Mesenteric fat pad (tissue), 1 donor: ENCODE measurements at regions not wholly inside any gene's neighbourhood (a gene's known extent, or its start where the extent isn't known, plus 50 kb on each side); places are given as distances from the start of the nearest gene placed in this dataset.
"Not testable (repeated sequence)": the region's sequence is repeated elsewhere in the genome, so short reads cannot be mapped to it uniquely, and the experiment has no call there.

Source experiments
- DNase-seq: peaks from one replicate; pipeline ENCODE4 v3.0.0-alpha.2; 2020; ENCODE audit warnings: low spot score
- donor health status: DM: yes; HTN: yes; CAD: no.

DNA sequence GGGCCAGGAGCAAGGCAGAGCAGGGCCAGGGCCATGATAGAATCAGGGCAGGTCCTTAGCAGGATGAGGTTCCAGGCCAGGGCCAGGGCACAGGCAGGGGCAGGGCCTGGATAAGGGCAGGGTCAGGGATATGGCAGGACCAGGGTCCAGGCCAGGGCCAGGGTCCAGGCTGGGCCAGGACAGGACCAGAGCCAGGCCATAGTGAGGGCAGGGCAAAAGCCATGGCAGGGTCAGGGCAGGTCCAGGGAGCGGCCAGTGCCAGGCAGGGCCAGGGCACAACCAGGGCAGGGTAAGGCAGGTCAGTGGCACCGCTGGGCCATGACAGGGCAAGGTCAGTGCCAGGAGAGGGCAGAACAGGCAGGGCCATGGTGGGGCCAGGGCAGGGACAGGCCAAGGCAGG, 152.2 kb downstream of the LIPI start:
- DNase-seq, result peak; percentile 89

DNA sequence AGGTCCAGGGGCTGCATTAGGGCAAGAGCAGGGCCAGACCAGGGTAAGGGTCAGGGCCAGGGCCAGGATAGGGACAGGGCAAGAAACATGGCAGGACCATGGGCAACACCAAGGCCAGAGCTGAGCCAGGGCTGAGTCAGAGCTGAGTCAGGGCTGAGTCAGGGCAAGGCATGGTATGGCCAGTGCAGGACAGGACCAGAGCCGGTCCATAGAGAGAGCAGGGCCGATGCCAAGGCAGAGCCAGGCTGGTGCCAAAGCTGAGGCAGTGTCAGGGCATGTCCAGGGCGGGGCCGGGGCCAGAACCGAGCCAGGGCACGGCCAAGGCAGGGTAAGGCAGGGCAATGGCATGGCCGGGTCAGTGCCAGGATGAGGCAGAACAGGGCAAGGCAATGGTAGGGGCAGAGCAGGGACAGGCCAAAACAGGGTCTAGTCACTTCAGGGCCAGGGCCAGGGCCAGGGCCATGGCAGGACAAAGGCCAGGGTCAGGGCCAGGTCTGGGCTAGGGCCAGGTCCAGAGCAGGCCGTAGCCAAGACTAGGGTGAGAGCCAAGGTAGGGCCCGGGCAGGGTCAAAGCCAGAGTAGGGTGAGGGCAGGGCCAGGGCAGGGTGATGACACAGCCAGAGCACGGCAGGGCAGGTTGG, 152.8 kb downstream of the LIPI start:
- not testable (repeated sequence) for DNase-seq

DNA sequence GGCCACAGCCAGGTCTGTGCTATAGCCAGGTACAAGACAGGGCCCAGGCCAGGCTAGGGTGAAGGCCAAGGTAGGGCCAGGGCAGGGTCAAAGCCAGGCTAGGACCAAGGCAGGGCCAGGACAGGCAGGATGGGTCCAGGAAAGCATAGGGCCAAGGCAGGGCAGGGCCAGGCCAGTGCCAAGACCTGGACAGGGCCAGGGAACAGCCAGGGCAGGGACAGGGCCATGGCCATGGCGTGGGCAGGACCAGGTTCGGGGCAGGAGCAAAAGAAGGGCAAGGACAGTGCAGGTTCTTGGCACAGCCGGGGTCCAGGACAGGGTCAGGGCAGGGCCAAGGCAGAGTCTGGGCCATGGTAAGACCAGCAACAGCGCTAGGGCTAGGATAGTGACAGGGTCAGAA, 153.4 kb downstream of the LIPI start:
- DNase-seq, result no peak

DNA sequence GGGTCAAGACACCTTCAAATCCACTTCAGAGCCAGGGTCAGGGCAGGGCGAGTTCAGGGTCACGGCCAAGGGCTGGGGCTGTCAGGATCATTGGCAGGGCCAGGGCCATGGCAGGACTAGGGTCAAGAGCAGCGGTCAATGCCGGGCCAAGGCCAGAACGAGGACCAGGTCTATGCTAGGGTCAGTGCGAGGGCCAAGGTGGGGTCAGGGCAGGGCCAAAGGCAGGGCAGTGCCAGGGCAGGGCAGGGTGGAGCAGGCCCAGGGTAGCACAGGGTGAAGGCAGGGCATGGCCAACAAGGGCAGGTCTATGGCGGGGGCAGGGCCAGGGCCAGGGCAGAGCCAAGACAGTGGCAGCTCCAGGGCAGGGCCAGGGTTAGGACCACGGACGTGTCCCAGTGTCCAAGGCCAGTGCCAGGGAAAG, 154.0 kb downstream of the LIPI start:
- DNase-seq, result no peak

DNA sequence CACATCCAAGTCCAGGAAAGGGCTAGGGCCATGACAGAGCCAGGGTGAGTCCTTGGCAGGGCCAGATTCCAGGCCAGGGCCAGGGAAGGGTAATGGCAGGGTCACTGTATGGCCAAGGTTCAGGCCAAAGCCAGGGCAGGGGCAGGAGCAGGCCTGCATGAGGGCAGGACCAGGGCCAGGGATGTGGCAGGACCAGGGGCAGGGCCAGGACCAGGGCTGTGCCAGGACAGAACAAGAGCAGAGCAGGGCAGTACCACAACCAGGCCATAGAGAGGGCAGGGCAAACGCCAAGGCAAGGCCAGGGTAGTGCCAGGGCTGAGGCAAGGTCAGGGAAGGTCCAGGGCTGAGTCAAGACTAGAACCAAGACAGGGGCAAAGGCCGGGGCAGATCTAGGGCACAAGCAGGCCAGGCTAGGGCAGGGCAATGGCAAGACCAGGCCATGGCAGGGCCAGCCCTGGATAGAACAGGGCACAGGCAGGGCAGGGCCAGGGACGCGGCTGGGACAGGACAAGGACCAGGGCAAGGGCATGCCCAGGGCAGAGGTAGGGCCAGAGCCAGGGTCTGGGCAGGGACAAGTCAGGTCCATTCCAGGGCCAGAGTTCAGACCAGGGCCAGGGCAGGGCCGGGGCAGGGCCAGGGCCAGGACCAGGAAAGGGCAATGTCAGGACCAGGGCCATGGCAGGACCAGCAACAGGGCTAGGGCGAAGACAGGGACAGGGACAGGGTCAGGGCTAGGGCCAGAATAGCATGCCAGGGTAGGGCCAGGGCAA, 154.8 kb downstream of the LIPI start:
- peak; percentile 85 for DNase-seq

DNA sequence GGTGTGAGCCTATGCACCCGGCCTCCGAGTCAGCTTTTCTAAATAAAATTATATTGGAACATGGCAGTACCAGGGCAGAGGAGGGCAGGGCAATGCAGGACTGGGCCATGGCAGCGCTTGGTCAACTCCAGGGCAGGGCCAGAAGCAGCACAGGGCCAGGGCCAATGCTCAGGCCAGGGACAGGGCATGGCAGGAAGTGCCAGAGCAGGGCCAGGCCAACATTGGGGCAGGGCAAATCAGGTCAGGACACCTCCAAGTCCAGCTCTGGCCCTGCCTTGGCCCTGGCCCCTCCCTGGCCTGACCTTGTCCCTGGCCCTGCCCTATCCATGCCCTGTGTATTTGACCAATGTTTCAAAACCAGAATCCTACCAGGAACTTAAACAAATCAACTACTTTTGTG, 156.1 kb downstream of the LIPI start:
- DNase-seq, result no peak

DNA sequence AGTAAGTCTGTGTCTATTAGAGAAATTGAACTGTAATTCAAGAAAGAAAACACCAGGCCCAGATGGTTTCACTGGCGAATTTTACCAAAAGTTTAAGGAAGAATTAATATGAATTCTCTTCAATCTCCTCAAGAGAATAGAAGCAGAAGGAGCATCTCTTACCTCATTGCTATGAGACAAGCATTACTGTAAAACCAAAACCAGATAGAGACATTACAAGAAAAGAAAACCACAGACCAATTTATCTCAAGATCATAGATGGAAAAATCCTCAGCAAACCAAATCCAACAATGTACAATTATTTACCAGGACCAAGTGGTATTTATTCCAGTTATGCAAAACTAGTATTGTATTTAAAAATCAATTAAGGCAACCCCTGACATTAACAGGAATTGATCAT, 160.6 kb downstream of the LIPI start:
- no peak for DNase-seq

DNA sequence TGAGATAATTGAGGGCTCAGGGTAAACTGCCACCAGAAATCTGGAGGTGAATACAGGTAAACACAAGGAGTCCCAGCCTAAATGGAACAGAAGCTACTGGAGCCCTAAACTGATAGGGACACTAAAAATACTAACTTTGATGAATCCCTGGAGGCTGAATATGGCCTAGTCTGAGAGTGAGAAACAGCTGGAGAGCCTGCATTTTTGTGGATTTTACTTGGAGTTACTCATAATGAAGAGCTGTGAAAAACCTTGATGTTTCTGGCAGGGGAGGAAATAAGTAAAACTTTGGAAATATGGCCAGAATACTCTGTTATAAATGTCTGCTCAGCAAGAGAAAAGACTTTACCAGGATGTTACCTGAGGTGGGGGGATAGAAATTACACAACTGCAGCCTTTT, 164.4 kb downstream of the LIPI start:
- no peak for DNase-seq

DNA sequence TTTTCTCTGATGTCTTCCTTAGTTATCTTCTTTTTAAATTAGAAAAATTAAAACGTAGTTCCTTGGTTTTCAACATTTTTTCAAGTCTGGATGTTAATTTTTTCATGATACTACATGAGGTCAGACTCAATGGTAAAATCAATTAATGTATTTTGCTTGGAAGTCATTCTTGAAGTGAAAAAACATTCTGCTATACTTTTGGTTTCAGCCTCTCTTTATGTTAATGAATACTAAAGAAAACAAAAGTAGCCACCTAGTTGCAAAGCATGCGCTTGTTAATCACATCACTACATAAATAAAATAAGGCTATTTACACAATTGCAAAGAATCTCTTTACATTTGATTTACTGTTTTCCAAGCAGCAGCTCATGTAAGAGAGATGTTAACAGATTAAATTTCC, 170.4 kb downstream of the LIPI start:
- DNase-seq, result no peak

DNA sequence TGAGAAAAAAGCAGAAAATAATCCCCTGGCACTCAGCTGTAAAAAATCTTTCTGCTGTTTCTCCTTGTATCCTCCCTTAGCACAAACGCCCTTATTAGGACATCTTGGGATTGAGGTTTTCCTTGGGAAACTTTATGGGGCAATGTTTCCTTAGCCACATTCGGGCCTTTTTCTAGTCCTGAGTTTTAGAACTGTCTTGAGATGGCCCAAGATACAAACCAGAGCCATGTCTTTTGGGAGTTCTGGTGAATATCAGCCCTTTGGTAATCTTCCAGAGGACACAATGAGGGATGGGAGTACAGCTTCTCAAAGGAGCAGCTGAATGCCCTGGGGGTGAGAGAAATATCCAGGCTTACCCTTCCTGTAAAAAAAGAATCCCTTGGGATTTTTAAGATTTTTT, 182.1 kb downstream of the LIPI start:
- DNase-seq, result not testable (repeated sequence)

DNA sequence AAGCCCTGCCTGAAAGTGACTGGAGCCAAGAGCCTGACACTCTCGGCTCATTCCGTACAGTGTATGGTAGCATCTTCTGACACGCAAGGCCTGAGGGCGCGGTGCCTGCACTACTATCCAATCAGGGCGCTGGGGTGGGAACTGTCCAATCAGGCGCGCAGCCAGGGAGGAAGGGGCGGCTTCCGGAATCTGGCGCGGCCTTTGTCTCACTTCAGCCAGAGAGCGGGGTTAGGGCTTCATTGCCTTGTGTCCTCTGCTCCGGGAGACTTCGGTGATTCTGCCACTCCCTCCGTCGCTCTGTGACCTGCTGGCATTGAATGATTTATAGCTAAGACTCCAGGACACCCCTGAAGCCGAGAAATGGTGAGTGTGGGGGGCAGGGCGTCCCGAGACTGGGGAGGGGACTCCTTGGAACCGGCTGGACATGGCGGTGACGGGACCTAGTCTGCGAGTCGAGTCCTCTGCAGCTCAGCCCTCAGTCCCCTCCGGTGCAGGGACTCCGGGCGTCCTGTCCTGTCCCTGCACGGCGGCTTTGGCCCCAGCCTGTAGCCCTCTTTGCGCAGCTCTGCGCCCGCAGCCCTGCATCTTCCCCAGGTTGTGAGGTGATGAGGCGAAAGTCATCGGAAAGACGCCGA, 183.4 kb downstream of the LIPI start:
- peak; percentile 94 for DNase-seq

DNA sequence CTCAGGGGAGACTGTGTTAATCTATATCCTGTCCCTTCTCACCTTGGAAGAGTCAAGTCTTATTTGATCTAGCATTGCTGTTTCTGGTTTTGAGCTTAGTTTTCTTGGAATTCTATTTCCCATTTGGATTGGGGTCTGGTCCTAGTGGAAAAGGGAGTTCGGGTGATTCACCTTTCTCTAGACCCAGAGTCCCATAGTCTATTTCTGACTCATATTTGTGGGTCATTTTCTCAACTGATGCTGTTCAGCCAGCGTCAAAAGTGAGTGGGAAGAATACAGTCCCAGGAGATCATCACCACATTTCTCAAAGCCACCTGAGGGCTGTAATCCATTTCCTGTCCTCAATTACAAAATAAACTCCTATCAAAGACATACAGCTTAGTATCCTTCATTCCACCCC, 190.6 kb downstream of the LIPI start:
- DNase-seq, result not testable (repeated sequence)

DNA sequence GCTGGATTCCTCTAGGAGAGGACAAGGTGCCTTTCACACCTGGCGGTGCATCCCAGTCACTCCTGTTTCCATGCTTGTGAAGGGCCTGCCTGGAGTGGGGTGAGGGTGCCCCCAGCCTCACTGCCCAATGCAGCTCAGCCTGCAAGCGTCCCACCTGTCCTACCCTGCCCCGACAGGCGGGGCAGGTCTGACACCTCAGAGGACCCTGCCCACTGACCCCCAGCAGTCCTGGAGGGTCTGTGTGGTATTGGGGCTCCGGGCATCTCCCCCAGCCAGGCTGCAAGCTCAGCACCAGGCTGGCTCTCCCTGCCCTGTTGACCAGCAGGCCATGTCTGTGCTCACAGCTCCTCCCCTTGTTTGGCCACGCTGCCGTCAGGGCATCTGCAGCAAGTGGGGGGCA, 194.9 kb downstream of the LIPI start:
- DNase-seq, result not testable (repeated sequence)

DNA sequence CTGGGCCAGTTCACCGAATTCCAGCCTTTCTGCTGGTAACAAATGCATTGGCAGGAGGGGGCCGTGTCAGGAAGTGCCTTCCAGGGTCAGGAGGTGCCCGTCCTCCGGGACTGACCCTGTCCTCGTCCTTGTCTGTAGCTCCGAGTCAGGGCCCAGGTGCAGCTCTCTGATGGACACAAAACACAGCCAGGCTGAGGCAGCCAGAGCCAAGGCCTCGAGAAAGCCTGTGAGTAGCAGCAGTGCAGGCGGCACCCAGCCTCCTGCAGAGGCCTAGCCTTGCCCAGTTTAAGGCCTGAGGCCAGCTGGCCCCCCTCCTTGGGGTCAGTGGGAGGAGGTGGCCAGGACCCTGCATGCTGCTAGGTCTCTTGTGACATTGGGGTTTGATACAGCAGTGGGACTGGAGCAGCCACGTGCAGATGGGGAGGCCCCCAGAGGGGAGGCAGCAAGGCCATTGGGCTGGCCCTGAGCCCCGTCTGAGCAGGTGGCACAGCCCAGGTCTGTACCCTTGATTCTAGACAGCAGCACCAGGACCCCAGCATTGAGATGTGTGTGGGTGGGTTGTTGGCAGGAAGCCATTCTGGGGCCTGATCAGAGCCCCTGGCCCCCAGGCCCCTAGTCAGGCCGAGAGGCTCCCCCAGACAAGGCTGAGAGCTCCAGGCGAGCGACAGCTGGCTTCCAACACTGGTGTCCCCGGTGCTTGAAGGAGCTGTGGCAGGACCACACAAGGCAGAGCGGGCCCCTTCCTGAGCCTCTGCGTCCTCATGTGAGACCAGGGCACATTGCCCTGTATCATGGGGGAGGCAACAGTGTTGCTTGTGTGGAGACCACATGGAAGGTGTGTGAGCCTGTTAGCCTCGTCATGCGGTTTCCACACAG, 196.9 kb downstream of the LIPI start:
- not testable (repeated sequence) for DNase-seq

DNA sequence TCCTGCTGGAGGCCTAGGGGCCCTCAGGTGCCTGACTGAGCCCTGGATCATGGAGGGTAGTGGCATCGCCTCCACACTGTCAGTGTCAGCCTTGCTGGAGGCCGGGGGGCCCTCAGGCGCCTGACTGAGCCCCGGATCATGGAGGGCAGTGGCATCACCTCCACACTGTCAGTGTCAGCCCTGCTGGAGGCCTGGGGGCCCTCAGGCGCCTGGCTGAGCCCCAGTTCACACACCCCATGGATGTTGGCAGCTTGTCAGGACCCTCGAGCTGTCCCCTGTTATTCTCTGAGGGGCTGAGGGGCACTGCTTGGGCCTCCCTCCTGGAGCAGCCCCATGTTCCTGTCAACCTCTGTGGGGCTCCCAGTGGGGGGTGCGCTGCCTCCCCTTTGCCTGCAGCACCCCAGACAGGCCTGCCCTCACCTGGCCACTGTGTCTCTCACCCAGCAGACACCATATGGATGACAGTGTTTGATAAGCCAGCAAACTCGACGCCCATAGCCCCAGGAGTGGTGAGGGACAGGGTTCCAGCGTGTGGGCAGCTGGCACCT, 197.6 kb downstream of the LIPI start:
- DNase-seq, result no peak

DNA sequence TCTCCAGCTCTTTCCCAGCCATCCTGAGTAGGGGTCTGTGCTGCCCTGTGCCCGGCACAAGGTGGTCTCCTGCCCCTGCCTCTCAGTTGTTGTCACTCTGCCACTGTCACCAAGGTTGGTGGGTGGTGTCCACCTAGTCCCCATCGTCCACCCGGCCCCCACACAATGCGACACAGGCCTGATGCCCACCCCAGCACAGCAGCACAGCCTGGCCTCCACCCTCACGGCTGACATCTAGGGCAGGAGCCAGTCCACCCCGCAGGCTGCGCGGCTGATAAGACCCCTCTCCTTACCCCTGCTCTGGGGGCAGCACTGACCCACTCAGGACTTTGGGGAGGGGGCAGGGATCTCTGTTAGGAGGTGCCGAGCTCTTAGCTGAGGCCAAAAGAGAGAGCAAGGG, 198.3 kb downstream of the LIPI start:
- DNase-seq, result no peak

DNA sequence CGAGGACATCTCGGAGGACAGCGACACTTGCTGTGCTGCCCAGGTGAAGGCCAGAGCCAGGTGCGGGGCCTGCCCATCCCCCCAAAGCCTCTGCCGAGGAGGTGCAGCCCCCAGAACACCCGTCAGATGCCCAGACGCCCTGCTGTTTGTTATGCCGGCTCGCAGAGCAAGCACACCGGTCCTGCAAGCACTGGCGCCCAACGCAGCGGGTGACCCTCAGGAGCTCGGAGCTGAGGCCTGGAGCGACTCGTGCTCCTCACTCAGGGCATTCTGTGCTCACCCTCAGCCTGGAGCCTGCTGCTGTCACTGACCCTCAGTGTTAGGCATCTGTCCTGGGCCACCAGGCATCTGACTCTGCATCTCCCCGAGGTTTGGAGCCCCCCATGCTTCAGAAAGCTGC, 199.0 kb downstream of the LIPI start:
- not testable (repeated sequence) for DNase-seq

DNA sequence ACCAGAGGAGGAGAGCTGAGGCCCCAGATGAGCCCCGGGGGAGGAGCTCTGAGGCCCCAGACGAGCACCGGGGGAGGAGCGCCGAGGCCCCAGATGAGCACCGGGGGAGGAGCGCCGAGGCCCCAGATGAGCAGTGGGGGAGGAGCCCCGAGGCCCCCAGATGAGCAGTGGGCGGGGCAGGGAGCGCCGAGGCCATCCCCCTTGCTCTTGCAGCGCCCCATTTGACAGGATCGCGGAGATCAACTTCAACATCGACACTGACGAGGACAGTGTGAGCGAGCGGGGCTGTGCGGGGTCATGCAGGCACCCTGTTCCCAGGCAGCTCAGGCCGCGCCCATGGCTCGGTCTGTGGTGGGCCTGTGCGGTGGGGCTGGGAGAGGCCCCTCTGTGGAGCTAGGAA, 199.6 kb downstream of the LIPI start:
- DNase-seq, result not testable (repeated sequence)

DNA sequence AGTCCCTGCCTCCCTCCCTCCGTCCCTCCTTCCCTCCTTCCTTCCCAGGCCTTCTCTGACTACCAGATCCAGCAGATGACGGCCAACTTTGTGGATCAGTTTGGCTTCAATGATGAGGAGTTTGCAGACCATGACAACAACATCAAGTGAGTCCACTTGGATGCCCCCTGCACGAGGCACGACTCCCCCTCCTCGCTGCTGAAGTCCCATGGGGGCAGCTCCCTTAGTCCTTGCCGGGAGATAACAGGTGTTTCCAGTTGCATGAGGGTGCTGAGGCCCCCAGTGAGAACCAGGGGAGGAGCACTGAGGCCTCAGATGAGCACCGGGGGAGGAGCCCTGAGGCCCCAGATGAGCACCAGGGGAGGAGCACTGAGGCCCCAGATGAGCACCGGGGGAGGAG, 200.0 kb downstream of the LIPI start:
- no peak for DNase-seq

DNA sequence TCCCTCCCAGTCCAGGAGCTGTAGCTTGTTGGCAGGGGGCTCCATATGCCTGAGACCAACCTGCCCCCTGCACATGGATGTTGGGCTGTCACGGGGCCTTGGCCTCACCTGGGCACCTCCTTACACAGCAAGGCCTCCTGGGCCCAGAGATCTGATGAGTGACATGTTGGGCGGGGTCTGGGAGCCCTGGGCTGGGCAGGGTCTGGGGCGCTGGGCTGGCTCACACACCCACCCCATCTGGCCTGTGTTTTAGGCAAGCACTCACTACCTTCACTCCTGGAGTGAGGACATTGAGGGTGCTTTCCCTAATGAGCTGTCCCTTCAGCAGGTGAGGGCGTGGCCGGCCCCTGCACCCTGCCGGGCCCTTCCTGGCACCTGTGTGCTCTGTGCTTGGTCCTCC, 200.8 kb downstream of the LIPI start:
- not testable (repeated sequence) for DNase-seq
